Glomerular visceral epithelial cell (primary cell): ENCODE measurements at regions not wholly inside any gene's neighbourhood (a gene's known extent, or its start where the extent isn't known, plus 50 kb on each side); places are given as distances from the start of the nearest gene placed in this dataset.

Experiments
- DNase-seq: peaks from one replicate; pipeline ENCODE4 v3.0.0-alpha.2; 2016; ENCODE audit errors: extremely low spot score

- no peak for DNase-seq
Measured at GRCh38 chr3:71851878-71852277, 66.9 kb upstream of the PROK2 start.

- no peak for DNase-seq
Measured at GRCh38 chr3:71850654-71851053, 65.7 kb upstream of the PROK2 start.

- no peak for DNase-seq
Measured at GRCh38 chr3:71849681-71850080, 64.7 kb upstream of the PROK2 start.

DNA sequence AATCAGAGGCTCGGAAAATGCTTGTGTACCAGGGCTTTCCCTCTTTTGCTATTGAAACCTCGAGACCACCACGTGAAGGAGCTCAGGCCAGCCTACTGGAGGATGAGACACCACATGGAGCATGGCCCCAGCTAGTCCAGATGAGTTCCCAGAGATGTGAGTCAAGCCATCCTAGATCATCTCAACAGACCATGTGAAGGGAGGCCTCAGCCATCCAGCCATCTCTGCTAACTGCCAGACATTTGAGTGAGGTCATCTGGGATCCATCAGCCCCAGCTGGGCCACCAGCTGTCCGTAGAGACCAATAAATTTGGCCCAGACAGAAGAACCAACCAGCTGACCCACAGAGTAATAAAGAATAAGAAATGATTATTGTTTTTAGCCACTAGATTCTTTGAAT is 62.8 kb upstream of the PROK2 start:
- DNase-seq = no peak

DNA sequence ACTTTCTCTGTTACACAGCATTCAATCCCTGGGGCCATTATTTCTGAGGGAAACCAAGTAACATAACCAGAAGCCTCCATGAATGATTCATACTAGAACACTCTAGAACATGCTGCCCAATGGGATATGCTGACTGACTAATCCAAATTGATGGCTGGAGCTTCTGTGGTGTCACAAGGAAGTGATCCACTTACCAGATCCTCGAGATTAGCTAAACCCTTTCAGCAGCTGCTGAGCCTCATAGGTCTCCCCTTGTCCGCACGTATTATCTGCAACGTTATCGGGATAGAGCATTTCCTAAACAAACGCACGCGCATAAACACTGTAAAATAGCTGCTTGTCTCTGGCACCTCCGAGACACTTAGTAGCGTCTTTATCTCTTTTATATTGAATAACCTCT is 61.2 kb upstream of the PROK2 start:
- no peak for DNase-seq

GRCh38 chr3:71843071-71843470 is 58.1 kb upstream of the PROK2 start:
- no peak for DNase-seq

DNA sequence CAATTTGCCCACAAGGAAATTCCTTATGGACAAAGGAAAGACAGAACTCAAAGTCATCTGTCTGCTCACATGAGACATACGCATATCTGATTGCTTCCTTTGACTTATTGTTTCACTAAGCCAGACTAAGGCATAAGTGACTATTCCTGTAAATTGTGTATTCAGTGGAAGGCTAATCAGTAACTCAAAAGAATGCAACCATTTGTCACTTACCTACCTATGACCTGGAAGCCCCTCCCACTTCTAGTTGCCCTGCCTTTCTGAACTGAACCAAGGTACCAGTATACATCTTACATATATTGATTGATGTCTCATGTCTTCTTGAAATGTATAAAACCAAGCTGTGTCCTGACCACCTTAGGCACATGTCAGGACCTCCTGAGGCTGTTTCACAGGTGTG is 53.5 kb upstream of the PROK2 start:
- DNase-seq = no peak
